DND-41 (cell line): ENCODE measurements at regions not wholly inside any gene's neighbourhood (a gene's known extent, or its start where the extent isn't known, plus 50 kb on each side); places are given as distances from the start of the nearest gene placed in this dataset.
"Not testable (repeated sequence)": the region's sequence is repeated elsewhere in the genome, so short reads cannot be mapped to it uniquely, and the experiment has no call there.

ENCODE experiments used
- ATAC-seq: fragments of 200-7000 bp; cut with Tn5 transposase; 3 replicates; pipeline ENCODE4 v1.9.1; 2021; ENCODE audit warnings: low read depth; ENCODE audit not compliant: insufficient read depth
- DNase-seq: peaks from one replicate; pipeline ENCODE4 v3.0.0-alpha.2; 2020
- H2AFZ ChIP-seq: 2 replicates; pipeline ENCODE4 v1.6.0; 2012; ENCODE audit warnings: low read depth, low read length
- H3K27ac ChIP-seq: 2 replicates; pipeline ENCODE4 v1.5.1; 2012; ENCODE audit warnings: low read length, inconsistent platforms
- H3K27me3 ChIP-seq: fragments of 200-600 bp; sonication (generic); 2 replicates; pipeline ENCODE4 v1.6.0; 2012; ENCODE audit warnings: low read length, mild to moderate bottlenecking, inconsistent platforms; ENCODE audit not compliant: insufficient read depth, poor library complexity
- H3K36me3 ChIP-seq: 2 replicates; pipeline ENCODE4 v1.5.1; 2012; ENCODE audit warnings: low read length, inconsistent platforms; ENCODE audit not compliant: insufficient read depth
- H3K4me1 ChIP-seq: 2 replicates; pipeline ENCODE4 v1.5.1; 2012; ENCODE audit warnings: mild to moderate bottlenecking, low read length; ENCODE audit not compliant: insufficient read depth
- H3K4me2 ChIP-seq: 2 replicates; pipeline ENCODE4 v1.6.0; 2012; ENCODE audit warnings: mild to moderate bottlenecking, moderate library complexity, low read length, inconsistent platforms; ENCODE audit not compliant: insufficient read depth
- H3K4me3 ChIP-seq, 2 experiments: fragments of 200-600 bp in 1 of 2; shearing (Covaris generic) in 1 of 2; 2 replicates each; pipeline ENCODE4 v1.5.1; 2012 to 2016; ENCODE audit warnings: inconsistent platforms in 2 of 2, low read length in 2 of 2, mild to moderate bottlenecking in 2 of 2, low read depth in 1 of 2, moderate library complexity in 1 of 2
- H3K79me2 ChIP-seq: 2 replicates; pipeline ENCODE4 v1.6.0; 2012; ENCODE audit warnings: low read length, inconsistent platforms; ENCODE audit not compliant: insufficient read depth
- H3K9ac ChIP-seq: 2 replicates; pipeline ENCODE4 v1.6.0; 2012; ENCODE audit warnings: low read depth, mild to moderate bottlenecking, inconsistent platforms, low read length, moderate library complexity
- H3K9me3 ChIP-seq: 2 replicates; pipeline ENCODE4 v1.5.1; 2012; ENCODE audit warnings: low read length, moderate library complexity, mild to moderate bottlenecking, inconsistent platforms; ENCODE audit not compliant: insufficient read depth, severe bottlenecking
- H4K20me1 ChIP-seq: 2 replicates; pipeline ENCODE4 v1.6.0; 2012; ENCODE audit warnings: low read length; ENCODE audit not compliant: insufficient read depth
- EZH2 ChIP-seq: IDR thresholded peaks from 3 replicates; pipeline ENCODE4 v1.6.1; 2012; ENCODE audit warnings: borderline replicate concordance, low read depth, mild to moderate bottlenecking, moderate library complexity, low read length, inconsistent platforms; ENCODE audit not compliant: severe bottlenecking
- TF ChIP-seq, protein P1 (sequence below): IDR thresholded peaks from 2 replicates; pipeline ENCODE4 v1.5.1; 2012; ENCODE audit warnings: borderline replicate concordance, low read length, moderate library complexity, mild to moderate bottlenecking; ENCODE audit not compliant: poor library complexity, severe bottlenecking; ENCODE audit errors: extremely low read depth

GRCh38 chr5:167940911-167941310, 350.5 kb upstream of the WWC1 start:
- Histone ChIP-seq H2AFZ (no peak overlapping the region), H3K9ac (no peak overlapping the region), H3K9me3 (no peaks in the 10 kb centered on the region), H3K36me3 (no peaks in the 10 kb centered on the region), H3K4me1 (no peaks in the 10 kb centered on the region), H3K27ac (no peak overlapping the region), H3K4me3 (no peak overlapping the region), H3K79me2 (no peaks in the 10 kb centered on the region), H3K27me3 (no peaks in the 10 kb centered on the region), H3K4me2 (no peak overlapping the region), H4K20me1 (no peaks in the 10 kb centered on the region)
- no peak for DNase-seq
- ATAC-seq: no peak
- TF ChIP-seq, protein P1, sequence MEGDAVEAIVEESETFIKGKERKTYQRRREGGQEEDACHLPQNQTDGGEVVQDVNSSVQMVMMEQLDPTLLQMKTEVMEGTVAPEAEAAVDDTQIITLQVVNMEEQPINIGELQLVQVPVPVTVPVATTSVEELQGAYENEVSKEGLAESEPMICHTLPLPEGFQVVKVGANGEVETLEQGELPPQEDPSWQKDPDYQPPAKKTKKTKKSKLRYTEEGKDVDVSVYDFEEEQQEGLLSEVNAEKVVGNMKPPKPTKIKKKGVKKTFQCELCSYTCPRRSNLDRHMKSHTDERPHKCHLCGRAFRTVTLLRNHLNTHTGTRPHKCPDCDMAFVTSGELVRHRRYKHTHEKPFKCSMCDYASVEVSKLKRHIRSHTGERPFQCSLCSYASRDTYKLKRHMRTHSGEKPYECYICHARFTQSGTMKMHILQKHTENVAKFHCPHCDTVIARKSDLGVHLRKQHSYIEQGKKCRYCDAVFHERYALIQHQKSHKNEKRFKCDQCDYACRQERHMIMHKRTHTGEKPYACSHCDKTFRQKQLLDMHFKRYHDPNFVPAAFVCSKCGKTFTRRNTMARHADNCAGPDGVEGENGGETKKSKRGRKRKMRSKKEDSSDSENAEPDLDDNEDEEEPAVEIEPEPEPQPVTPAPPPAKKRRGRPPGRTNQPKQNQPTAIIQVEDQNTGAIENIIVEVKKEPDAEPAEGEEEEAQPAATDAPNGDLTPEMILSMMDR: no peak

DNA sequence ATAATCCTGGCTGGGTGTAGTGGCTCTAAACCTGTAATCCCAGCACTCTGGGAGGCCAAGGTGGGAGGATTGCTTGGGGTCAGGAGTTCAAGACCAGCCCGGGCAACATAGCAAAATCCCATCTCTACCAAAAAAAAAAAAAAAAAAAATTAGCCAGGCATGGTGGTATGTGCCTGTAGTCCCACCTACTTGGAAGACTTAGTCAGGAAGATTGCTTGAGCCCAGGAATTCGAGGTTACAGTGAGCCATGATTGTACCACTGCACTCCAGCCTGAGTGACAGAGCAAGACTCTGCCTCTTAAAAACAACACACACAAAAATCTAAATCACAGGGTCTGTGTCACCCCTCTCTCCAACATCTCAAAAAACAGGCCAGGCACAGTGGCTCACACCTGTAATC, 349.9 kb upstream of the WWC1 start:
- ATAC-seq: not testable (repeated sequence)

GRCh38 chr5:167943343-167943742, 348.1 kb upstream of the WWC1 start:
- Histone ChIP-seq H3K4me2 (no peak overlapping the region), H3K4me1 (no peaks in the 10 kb centered on the region), H3K36me3 (no peaks in the 10 kb centered on the region), H3K9ac (no peak overlapping the region), H3K27me3 (no peaks in the 10 kb centered on the region), H3K27ac (no peak overlapping the region), H2AFZ (no peak overlapping the region), H3K4me3 (no peak overlapping the region), H4K20me1 (no peaks in the 10 kb centered on the region), H3K9me3 (no peaks in the 10 kb centered on the region), H3K79me2 (no peaks in the 10 kb centered on the region)
- TF ChIP-seq EZH2: no peak
- TF ChIP-seq, protein P1: no peak
- ATAC-seq (no peak), DNase-seq (no peak)

More for the DNA sequence above, 349.9 kb upstream of the WWC1 start:
- not testable (repeated sequence) for H3K9ac ChIP-seq, H3K9me3 ChIP-seq, H2AFZ ChIP-seq, H3K27ac ChIP-seq, H4K20me1 ChIP-seq, H3K4me3 ChIP-seq, H3K27me3 ChIP-seq, H3K36me3 ChIP-seq, H3K4me2 ChIP-seq, H3K4me1 ChIP-seq, H3K79me2 ChIP-seq, DNase-seq

DNA sequence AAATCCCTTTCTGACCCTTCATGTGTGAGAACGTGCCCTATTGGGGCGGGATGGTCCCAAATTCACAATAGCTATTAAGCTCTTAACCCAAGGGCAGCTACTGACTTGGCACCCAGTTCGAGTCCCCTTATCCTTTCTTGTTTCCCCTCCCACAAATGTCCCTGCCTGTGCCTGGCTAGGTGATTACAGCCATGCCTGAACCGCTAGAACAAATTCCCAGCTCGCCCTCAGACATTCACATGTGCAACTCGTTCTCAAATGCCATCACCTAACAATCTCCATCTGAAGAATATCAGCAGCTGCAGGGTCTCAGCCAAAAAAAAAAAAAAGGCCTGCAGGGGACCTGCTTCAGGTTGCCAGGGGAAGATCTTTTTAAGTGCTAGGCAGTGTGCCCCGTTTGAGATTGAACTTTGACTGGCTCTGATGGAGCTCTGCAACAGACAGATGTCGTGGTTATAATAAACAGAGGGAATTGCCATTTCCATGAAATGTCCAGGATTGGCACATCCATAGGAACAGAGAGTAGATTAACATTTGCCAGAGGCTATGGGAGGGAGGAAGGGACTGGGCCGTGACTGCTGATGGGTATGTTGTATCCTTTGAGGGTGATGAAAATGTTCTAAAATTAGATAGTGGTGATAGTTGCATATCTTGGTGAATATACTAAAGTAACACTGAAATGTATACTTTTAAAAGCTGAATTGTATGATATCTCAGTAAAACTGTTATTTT, 347.2 kb upstream of the WWC1 start:
- Histone ChIP-seq H3K4me2 (no peak overlapping the region), H4K20me1 (no peaks in the 10 kb centered on the region), H3K27ac (no peak overlapping the region), H3K9me3 (no peaks in the 10 kb centered on the region), H3K79me2 (no peaks in the 10 kb centered on the region), H3K36me3 (no peaks in the 10 kb centered on the region), H3K9ac (no peak overlapping the region), H3K4me3 (no peak overlapping the region), H3K27me3 (no peaks in the 10 kb centered on the region), H2AFZ (no peak overlapping the region), H3K4me1 (no peaks in the 10 kb centered on the region)
- TF ChIP-seq, protein P1: no peak
- TF ChIP-seq EZH2: no peak
- DNase-seq: no peak
- no peak for ATAC-seq
